ENCODE measurements at regions not wholly inside any gene's neighbourhood (a gene's known extent, or its start where the extent isn't known, plus 50 kb on each side); places are given as distances from the start of the nearest gene placed in this dataset.

GRCh38 chrX:39967348-39967747 lies 130.4 kb downstream of the BCOR start:
- BruUV-seq (replicated peaks), result no TSS peak
- Histone ChIP-seq H3K79me2 (ENCODE audit: control insufficient read depth, insufficient read depth, low read length) (no peaks in the 10 kb centered on the region), H3K9me1 (ENCODE audit: control insufficient read depth, insufficient read depth, low read length) (no peaks in the 10 kb centered on the region), H3K9ac (ENCODE audit: insufficient read depth in 1 of 2, low read depth in 2 of 2, low read length in 2 of 2) (no peak overlapping the region), H3K4me3 (no peak overlapping the region), H3K4me2 (ENCODE audit: insufficient read depth, low read length) (no peak overlapping the region), H3K36me3 (ENCODE audit: control insufficient read depth, insufficient read depth, low read length) (no peaks in the 10 kb centered on the region), H2AFZ (ENCODE audit: low read depth, low read length) (no peak overlapping the region), H4K20me1 (replicated peaks; ENCODE audit: control insufficient read depth, insufficient read depth, low read length) (no peaks in the 10 kb centered on the region), H3K27me3 (ENCODE audit: control insufficient read depth in 2 of 2, insufficient read depth in 2 of 2, low read length in 2 of 2) (no peaks in the 10 kb centered on the region; a peak in 1 of 5 replicates), H3K9me3 (replicated peaks; ENCODE audit: control insufficient read depth, insufficient read depth, low read depth, low read length) (no peaks in the 10 kb centered on the region; the same call in 1 of the 2 replicates), H3K27ac (ENCODE audit: extremely low read depth, low read depth, low read length) (no peak overlapping the region), H3K4me1 (replicated peaks in 1 of 2; ENCODE audit: control insufficient read depth in 2 of 2, insufficient read depth in 2 of 2, low read length in 2 of 2) (peaks cover 0 to 5% of the 10 kb centered on the region in 2 experiments; a peak in 2 of 5 replicates)
- intact Hi-C loops (cut with micrococcal nuclease), result no loop called here
- in situ Hi-C loops (cut with MboI), result no loop called here
- 46% methylated on average over 4 of the region's 4 CpGs for WGBS (ENCODE audit: insufficient coverage, low coverage, missing lambda C conversion rate)
- TF ChIP-seq ZBTB34 (CRISPR knock-in tag; IDR thresholded peaks at IDR 0.05) (no peak), CBFA2T2 (conservative IDR thresholded peaks at IDR 0.05) (no peak), SREBF1 (IDR thresholded peaks at IDR 0.05; ENCODE audit: borderline replicate concordance, low read depth, low read length) (no peak), SMARCA5 (IDR thresholded peaks at IDR 0.05) (no peak), ZKSCAN1 (IDR thresholded peaks at IDR 0.05; ENCODE audit: low read depth, low read length) (no peak), ATF1 (CRISPR knock-in tag; IDR thresholded peaks at IDR 0.05) (no peak), ATF1 (tag; IDR thresholded peaks at IDR 0.05) (no peak), NR2C1 (IDR thresholded peaks at IDR 0.05) (no peak), NR2C1 (tag; IDR thresholded peaks at IDR 0.05) (no peak), E2F3 (CRISPR knock-in tag; IDR thresholded peaks at IDR 0.05) (no peak)
- POLR2A ChIA-PET, result interaction anchor here (0.6 kb wide), 1 partner anchor 205 kb away, joined by 3 read pairs; no protein-coding TSS in a partner anchor
- FAIRE-seq (no peak), DNase-seq (ENCODE audit: extremely low read depth in 1 of 4, low spot score in 3 of 4) (no peak), ATAC-seq (no peak)
- CTCF ChIA-PET (ENCODE audit: low intra/inter-chr PET ratio), result no interaction called here
